ENCODE measurements at regions not wholly inside any gene's neighbourhood (a gene's known extent, or its start where the extent isn't known, plus 50 kb on each side); places are given as distances from the start of the nearest gene placed in this dataset.

- TF ChIP-seq, protein P1, sequence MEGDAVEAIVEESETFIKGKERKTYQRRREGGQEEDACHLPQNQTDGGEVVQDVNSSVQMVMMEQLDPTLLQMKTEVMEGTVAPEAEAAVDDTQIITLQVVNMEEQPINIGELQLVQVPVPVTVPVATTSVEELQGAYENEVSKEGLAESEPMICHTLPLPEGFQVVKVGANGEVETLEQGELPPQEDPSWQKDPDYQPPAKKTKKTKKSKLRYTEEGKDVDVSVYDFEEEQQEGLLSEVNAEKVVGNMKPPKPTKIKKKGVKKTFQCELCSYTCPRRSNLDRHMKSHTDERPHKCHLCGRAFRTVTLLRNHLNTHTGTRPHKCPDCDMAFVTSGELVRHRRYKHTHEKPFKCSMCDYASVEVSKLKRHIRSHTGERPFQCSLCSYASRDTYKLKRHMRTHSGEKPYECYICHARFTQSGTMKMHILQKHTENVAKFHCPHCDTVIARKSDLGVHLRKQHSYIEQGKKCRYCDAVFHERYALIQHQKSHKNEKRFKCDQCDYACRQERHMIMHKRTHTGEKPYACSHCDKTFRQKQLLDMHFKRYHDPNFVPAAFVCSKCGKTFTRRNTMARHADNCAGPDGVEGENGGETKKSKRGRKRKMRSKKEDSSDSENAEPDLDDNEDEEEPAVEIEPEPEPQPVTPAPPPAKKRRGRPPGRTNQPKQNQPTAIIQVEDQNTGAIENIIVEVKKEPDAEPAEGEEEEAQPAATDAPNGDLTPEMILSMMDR (IDR thresholded peaks at IDR 0.05; ENCODE audit: low read length): no peak
- TF ChIP-seq EZH2 (IDR thresholded peaks at IDR 0.05; ENCODE audit: borderline replicate concordance, low read length): no peak
These were observed 194.9 kb downstream of the REEP3 start for GRCh38 chr10:63716016-63716580.
